ENCODE measurements at regions not wholly inside any gene's neighbourhood (a gene's known extent, or its start where the extent isn't known, plus 50 kb on each side); places are given as distances from the start of the nearest gene placed in this dataset.

- Histone ChIP-seq H3K27me3 (no peaks in the 10 kb centered on the region), H3K4me3 (no peak overlapping the region), H3K4me1 (peaks cover 0 to 7% (median 0%) of the 10 kb centered on the region in 4 donors), H3K9me3 (no peaks in the 10 kb centered on the region), H3K36me3 (no peaks in the 10 kb centered on the region), H3K27ac (replicated peaks in 1 of 4) (no peak overlapping the region)
- no peak for TF ChIP-seq EP300 (IDR thresholded peaks at IDR 0.05)
- no peak for TF ChIP-seq POLR2AphosphoS5 (IDR thresholded peaks at IDR 0.05)
- TF ChIP-seq CTCF (IDR thresholded peaks at IDR 0.05): no peak
- TF ChIP-seq POLR2A (IDR thresholded peaks at IDR 0.05; ENCODE audit: low read depth): no peak
- 84% methylated on average over 1 of the region's 1 CpG for WGBS
- intact Hi-C loops (cut with DNase I): no loop called here
- DNase-seq (ENCODE audit: extremely low spot score): no peak
Observed at GRCh38 chr4:112751447-112751846, 114.5 kb downstream of the LARP7 start.

DNA sequence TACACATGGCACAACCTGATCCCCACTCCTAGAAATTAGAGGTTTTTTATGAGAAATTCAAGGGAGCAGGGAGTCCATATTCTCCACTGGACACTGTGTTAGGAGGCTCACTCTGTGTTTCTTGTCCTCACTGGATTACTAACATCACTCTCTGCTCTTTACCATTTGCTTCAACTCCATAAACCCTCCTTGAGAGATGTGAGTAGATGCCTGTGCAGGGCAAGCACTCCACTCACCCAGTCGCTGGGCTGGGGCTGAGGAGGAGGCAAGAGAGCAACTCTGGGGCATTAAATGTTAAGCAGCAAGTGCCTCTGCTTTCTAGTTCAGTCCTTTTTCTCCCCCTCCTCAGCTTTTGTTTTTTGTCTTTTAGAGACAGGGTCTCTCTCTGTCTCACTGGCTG is 115.1 kb downstream of the LARP7 start:
- TF ChIP-seq POLR2A (IDR thresholded peaks at IDR 0.05; ENCODE audit: low read depth): no peak
- no peak for TF ChIP-seq CTCF (IDR thresholded peaks at IDR 0.05)
- no peak for TF ChIP-seq EP300 (IDR thresholded peaks at IDR 0.05)
- no peak for TF ChIP-seq POLR2AphosphoS5 (IDR thresholded peaks at IDR 0.05)
- no peaks in the 10 kb centered on the region for H3K36me3 ChIP-seq
- no peak overlapping the region for H3K27ac ChIP-seq (replicated peaks in 1 of 4)
- H3K4me1 ChIP-seq: peaks cover 0 to 3% (median 0%) of the 10 kb centered on the region in 4 donors
- 72% methylated on average over 1 of the region's 1 CpG for WGBS
- no peak for DNase-seq (ENCODE audit: extremely low spot score)
- intact Hi-C loops (cut with DNase I): no loop called here
- no peak overlapping the region for H3K4me3 ChIP-seq
- no peaks in the 10 kb centered on the region for H3K27me3 ChIP-seq
- no peaks in the 10 kb centered on the region for H3K9me3 ChIP-seq

DNA sequence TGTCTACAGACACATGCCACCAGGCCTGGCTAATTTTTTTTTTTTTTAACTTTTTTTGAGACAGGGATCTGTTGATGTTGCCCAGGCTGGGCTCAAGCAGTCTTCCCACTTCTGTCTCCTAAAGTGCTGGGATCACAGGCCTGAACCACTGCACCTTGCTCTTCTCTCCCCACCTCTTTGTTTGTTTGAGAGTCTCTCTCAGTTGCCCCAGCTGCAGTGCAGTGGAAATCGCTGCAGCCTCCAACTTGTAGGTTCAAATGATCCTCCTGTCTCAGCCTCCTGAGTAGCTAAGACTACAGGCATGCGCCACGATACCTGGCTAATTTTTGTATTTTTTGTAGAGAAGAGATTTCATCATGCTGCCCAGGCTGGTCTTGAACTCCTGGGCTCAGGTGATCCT is 115.6 kb downstream of the LARP7 start:
- 94% methylated on average over 3 of the region's 3 CpGs for WGBS
- TF ChIP-seq CTCF (IDR thresholded peaks at IDR 0.05) (no peak), POLR2AphosphoS5 (IDR thresholded peaks at IDR 0.05) (no peak), POLR2A (IDR thresholded peaks at IDR 0.05; ENCODE audit: low read depth) (no peak), EP300 (IDR thresholded peaks at IDR 0.05) (no peak)

GRCh38 chr4:112753333-112753732 is 116.4 kb downstream of the LARP7 start:
- intact Hi-C loops (cut with DNase I): no loop called here
- no peak for TF ChIP-seq POLR2AphosphoS5 (IDR thresholded peaks at IDR 0.05)
- TF ChIP-seq EP300 (IDR thresholded peaks at IDR 0.05): no peak
- TF ChIP-seq POLR2A (IDR thresholded peaks at IDR 0.05; ENCODE audit: low read depth): no peak
- TF ChIP-seq CTCF (IDR thresholded peaks at IDR 0.05): no peak
- 92% methylated on average over 3 of the region's 3 CpGs for WGBS

More for the DNA sequence above, 115.6 kb downstream of the LARP7 start:
- H3K36me3 ChIP-seq: no peaks in the 10 kb centered on the region
- H3K4me3 ChIP-seq: no peak overlapping the region
- no peaks in the 10 kb centered on the region for H3K9me3 ChIP-seq
- no peaks in the 10 kb centered on the region for H3K27me3 ChIP-seq
- intact Hi-C loops (cut with DNase I): no loop called here
- no peak for DNase-seq (ENCODE audit: extremely low spot score)
- no peak overlapping the region for H3K27ac ChIP-seq (replicated peaks in 1 of 4)
- H3K4me1 ChIP-seq: no peaks in the 10 kb centered on the region

DNA sequence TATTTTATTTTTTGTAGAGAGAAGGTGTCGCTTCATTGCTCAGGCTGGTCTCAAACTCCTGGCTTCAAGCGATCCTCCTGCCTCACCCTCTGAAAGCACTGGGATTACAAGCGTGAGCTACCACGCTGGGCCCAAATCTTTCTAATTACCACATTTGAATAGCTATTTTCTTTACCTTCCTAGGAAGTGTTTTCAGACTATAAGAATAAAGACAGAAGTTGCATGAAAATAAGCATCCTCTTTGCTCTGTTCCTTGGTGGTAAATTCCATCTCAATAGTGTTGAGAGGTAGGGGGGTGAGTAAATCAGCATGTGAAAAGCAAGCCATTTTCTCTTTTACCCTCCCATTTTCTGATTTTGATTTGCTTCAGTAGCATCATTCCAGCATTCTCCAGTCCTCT is 122.4 kb downstream of the LARP7 start:
- intact Hi-C loops (cut with DNase I): no loop called here
- no peak overlapping the region for H3K4me3 ChIP-seq
- no peak for TF ChIP-seq EP300 (IDR thresholded peaks at IDR 0.05)
- no peak for TF ChIP-seq POLR2A (IDR thresholded peaks at IDR 0.05; ENCODE audit: low read depth)
- no peak for TF ChIP-seq CTCF (IDR thresholded peaks at IDR 0.05)
- no peaks in the 10 kb centered on the region for H3K27me3 ChIP-seq
- no peaks in the 10 kb centered on the region for H3K9me3 ChIP-seq
- H3K36me3 ChIP-seq: no peaks in the 10 kb centered on the region
- H3K27ac ChIP-seq (replicated peaks in 1 of 4): no peak overlapping the region
- no peak for DNase-seq (ENCODE audit: extremely low spot score)
- H3K4me1 ChIP-seq: peaks cover 0 to 9% (median 0%) of the 10 kb centered on the region in 4 donors
- WGBS: 81% methylated on average over 4 of the region's 4 CpGs

More at GRCh38 chr4:112753333-112753732, 116.4 kb downstream of the LARP7 start:
- H3K36me3 ChIP-seq: no peaks in the 10 kb centered on the region
- H3K27me3 ChIP-seq: no peaks in the 10 kb centered on the region
- no peaks in the 10 kb centered on the region for H3K4me1 ChIP-seq
- H3K4me3 ChIP-seq: no peak overlapping the region
- DNase-seq (ENCODE audit: extremely low spot score): no peak
- H3K27ac ChIP-seq (replicated peaks in 1 of 4): no peak overlapping the region
- no peaks in the 10 kb centered on the region for H3K9me3 ChIP-seq
